Fibroblast of villous mesenchyme (primary cell): ENCODE measurements at regions not wholly inside any gene's neighbourhood (a gene's known extent, or its start where the extent isn't known, plus 50 kb on each side); places are given as distances from the start of the nearest gene placed in this dataset.

ENCODE experiments used
- DNase-seq: peaks from one replicate; pipeline ENCODE4 v3.0.0-alpha.2; 2010; ENCODE audit warnings: low read depth
- H3K4me3 ChIP-seq: 2 replicates; pipeline ENCODE4 v1.5.1; 2011; ENCODE audit warnings: low read depth, mild to moderate bottlenecking, low read length
- CTCF ChIP-seq: IDR thresholded peaks from 2 replicates; pipeline ENCODE4 v1.5.1; 2012; ENCODE audit warnings: low read depth, mild to moderate bottlenecking, low read length; ENCODE audit not compliant: insufficient read depth

DNA sequence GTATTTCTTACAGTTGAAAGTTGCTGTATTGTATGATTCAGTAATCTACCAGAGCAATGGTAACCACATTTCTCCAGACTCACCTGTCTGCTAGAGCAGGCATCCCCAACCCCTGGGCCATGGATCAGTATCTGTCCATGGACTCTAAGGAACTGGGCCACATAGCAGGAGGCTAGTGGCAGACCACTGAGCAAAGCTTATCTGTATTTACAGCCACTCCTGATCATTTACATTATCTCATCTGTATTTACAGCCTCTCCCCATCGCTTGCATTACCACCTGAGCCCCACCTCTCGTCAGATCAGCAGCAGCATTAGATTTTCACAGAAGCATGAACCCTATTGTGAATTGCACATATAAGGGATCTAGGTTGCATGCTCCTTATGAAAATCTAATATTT is 60.3 kb upstream of the MANEA start:
- no peak for DNase-seq
- H3K4me3 ChIP-seq, result no peak overlapping the region
- no peak for TF ChIP-seq CTCF

DNA sequence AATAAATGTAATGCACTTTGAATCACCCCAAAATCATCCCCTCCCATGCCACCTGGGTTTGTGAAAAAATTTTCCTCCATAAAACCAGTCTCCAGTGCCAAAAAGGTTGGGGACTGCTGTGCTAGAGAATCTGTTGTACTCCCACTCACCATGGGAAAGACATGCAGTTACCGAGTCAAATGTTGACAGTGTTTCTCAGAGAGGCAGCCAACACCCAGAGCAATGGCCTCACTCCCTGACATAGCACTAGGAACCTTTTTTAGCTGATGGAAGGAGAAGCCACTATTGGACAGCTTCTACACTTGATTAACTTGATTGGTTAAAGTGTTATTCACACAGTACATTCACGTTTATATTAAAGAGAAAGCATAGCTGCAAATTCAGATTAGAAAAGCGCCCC is 59.8 kb upstream of the MANEA start:
- TF ChIP-seq CTCF, result no peak
- no peak for DNase-seq

DNA sequence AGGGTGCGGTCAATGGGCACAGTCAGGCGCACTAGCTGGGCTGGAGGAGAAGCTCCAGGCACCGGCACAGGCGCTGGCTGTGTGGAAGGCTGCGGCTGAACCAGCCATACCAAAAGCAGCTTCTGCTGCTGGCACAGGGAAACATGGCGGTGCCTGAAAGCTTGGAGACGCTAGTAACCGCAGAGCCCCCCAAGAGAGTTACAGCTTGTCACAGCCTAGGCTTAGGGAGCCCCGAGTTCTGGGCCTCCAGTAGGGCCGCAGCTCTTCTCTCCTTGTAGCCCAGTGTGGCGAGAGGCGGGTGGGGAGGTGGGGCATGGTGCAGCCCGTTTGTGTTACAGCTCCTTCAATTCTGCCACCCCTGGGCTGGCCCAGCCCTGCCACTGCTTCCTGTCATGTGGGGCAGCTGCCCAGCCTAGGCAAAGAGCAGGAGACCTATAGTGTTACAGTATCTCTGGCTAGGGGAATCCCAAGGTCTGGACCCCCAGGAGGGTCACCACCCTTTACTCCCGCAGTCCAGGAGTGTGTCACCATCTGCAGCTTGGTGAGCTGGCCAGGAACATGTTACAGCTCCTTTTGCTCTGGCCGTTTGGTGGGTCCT is 58.6 kb upstream of the MANEA start:
- no peak for DNase-seq
- no peak overlapping the region for H3K4me3 ChIP-seq
- TF ChIP-seq CTCF, result no peak

More for the DNA sequence above, 59.8 kb upstream of the MANEA start:
- H3K4me3 ChIP-seq, result no peak overlapping the region

DNA sequence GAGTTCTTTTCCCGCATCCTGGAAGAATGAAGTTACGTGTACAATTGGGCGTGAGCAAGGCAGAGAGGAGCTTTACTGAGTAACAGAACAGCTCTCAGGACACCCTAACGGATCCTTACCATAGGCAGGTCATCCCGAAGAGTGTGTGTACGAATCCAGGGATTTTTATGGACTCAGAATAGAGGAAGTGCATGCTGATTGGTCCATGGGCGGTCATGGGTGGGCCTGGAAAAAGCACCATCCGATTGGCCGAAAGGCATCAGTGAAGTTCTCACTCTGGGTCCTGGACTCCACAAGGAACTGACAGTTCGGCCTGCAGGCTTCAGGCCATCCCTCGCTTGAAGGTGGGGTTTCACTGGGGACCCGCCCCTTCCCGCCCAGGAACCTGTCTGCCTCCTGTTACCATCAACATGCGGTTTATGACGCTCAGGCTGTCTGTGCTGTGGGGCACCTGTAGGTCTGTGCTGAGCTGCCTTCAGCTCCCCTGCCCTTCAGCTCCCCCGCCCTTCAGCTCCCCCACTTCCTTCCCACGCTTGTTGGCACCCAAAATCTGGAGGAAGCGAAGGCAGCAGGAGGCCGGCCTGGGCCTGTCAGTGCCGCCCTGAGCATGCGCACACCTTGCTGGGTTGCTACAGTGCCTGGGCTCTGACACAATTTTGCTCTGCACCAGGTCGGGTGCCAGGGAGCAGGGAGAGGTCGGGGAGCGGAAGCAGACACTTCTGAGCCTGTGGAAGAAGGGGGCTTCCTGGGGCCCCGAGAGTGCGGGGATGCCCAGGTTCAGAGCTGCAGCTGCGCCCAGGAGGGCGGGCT is 57.9 kb upstream of the MANEA start:
- H3K4me3 ChIP-seq, result no peak overlapping the region
- DNase-seq, result peak; percentile 10
- TF ChIP-seq CTCF, result no peak

DNA sequence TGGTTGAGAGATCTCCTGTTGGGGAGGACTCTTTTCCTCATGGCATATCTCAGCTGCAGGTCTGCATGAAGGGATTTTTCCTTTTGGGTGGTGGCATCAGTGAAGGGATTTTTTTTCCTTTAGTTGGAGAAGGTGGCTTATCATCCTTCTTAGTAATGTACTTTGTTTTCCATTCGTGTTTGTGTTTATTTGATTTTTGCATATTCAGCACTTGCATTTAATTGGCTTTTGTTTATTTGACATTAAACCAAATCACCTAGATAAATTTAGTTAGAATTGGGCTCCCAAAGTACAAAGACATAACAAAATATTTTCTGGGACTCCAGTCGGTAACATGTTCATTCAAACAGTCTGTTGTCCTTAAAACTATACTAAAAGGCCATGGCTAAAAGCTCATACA is 56.2 kb upstream of the MANEA start:
- no peak overlapping the region for H3K4me3 ChIP-seq
- no peak for DNase-seq
- TF ChIP-seq CTCF, result no peak
